GM18502 (cell line): ENCODE measurements at regions not wholly inside any gene's neighbourhood (a gene's known extent, or its start where the extent isn't known, plus 50 kb on each side); places are given as distances from the start of the nearest gene placed in this dataset.

ENCODE experiments used
- ATAC-seq: cut with Tn5 transposase; IDR thresholded peaks from one replicate; pipeline ENCODE4 v1.9.1; 2021; ENCODE audit warnings: mild to moderate bottlenecking; ENCODE audit not compliant: unreplicated experiment, poor library complexity

GRCh38 chr12:24394246-24394645 is 444.8 kb upstream of the SOX5 start:
- no peak for ATAC-seq

GRCh38 chr12:24393071-24393470 is 443.6 kb upstream of the SOX5 start:
- ATAC-seq = no peak

GRCh38 chr12:24389394-24389793 is 439.9 kb upstream of the SOX5 start:
- no peak for ATAC-seq

DNA sequence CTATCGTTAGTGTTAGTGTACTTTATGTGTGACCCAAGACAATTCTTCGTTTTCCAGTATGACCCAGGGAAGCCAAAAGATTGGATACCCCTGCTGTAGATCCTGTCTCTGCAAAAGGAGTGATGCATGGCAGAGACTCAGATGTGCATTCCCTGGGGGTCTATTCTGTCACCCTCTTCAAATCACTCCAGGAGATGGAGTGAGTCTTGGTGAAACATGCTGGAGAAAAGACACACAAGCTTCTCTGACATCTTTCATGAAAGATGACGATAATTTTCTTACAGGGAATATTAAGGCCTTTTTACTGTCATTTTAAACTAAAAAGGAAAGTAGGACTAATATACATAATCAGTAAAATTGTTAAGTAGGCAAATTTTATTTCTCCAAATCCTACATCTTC is 437.9 kb upstream of the SOX5 start:
- ATAC-seq = no peak

- ATAC-seq = no peak
Measured at GRCh38 chr12:24386836-24387235, 437.4 kb upstream of the SOX5 start.

GRCh38 chr12:24381790-24382189 is 432.3 kb upstream of the SOX5 start:
- ATAC-seq = no peak

GRCh38 chr12:24379861-24380521 is 430.5 kb upstream of the SOX5 start:
- no peak for ATAC-seq

DNA sequence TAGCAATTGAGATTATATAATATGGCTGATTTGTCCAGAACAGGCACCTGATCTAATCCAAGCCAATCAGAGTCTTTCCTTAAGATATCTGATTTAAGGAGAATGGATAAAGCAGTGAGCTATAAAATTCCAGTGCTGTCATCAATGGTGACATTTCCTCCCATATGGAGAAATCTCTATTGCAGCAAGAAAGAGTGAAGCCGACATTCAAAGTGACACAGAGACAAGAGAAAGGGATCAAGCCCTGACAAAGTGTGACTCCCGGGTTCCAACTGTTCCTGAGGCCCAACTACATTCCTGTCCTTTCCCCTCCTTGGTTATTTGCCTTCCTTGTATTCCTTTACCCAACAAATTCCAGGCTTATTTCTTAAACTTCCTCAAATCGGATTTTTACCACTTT is 430.0 kb upstream of the SOX5 start:
- ATAC-seq = no peak

GRCh38 chr12:24378548-24379407 is 429.3 kb upstream of the SOX5 start:
- ATAC-seq = peak; percentile 90

GRCh38 chr12:24374452-24374851 is 425.0 kb upstream of the SOX5 start:
- ATAC-seq = no peak

DNA sequence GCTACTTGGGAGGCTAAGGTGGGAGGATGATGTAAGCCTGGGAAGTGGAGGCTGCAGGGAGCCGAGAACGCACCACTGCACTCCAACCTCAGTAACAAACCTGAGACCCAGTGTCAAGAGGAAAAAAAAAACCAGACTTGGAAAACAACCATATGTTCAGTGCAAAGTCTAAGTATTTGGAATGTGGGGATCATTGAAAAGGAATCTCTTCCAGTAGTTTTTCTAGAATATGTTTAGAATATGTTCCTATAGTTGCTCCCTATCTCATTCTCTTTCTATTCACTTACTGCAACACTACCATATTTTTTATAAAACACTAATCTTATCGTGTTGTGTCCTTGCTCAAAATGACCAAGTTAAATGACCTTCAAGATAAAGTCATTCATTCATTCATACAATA is 423.5 kb upstream of the SOX5 start:
- no peak for ATAC-seq

DNA sequence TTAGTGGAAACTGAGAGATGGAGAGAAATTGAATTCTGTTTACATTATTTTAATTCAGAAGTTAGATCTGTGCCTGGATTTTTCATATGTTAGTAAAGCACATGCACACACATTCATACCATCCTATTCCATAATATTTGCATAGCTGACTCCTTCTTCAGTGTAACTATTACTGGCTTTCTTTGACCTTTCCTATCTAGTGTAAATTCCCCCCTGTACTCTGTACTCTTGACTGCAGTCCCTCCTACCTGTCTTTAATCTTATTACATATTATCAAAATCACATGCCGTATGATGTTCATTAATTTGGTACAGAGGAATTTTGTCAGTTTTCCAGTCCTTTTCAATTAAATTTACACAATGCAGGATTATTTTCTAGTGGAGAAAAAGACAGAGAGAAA is 417.0 kb upstream of the SOX5 start:
- ATAC-seq = no peak

DNA sequence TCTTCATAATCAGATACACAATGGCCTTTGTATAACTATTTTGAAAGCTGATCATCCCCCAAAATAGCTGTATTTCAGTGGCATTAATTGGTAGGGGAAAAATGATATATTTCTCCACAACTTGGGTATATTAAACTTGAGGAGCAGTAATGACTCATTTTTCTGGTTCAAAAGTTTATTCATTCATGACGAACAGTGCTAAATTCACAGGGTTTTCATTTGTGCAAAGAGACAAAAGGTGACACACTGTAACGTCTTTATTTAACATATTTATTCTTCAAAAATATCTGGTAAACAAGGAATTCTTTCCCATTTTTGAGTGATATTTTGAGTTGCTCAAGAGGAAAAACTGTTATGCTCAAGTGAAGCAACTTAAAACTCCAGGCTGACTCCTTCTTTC is 415.5 kb upstream of the SOX5 start:
- no peak for ATAC-seq

GRCh38 chr12:24363177-24363754 is 413.8 kb upstream of the SOX5 start:
- ATAC-seq = no peak

GRCh38 chr12:24361877-24362580 is 412.6 kb upstream of the SOX5 start:
- ATAC-seq = no peak

DNA sequence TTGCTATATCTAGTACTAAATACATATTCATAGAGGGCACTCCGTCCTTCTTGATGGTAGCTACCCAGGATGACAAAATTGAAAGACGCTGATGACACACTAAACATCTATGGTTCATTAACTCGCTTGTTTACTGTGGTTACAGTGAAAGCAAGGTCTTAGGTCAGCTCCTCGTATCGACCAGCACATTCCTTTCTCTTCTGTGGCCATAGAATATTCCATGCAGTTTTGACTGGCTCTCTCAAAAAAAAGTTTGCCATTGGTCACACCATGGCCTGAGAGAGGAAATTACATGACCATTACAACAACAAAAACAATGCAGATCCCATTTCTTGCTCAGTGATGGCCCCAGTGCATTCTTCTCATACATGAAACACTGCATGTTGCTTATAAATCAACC is 411.4 kb upstream of the SOX5 start:
- peak; percentile 71 for ATAC-seq

DNA sequence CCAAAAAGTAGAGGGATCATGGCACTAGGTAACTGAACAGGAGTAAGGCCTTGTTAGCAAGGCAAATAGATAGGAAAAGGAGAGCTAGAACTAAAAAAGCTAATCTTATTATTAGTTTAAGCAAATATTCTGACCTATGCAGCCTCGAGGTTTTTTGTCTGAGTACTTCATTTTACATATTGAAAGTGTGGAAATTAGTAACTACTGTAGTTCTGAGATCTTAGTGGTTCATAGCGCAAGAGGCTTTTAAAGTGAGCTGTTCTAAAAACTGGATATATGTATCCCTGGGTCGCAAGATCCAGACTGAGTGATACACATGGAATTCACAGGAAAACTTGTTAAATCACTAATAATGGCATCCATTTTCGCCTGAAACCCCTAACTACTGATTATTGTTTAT is 411.0 kb upstream of the SOX5 start:
- peak; percentile 51 for ATAC-seq

DNA sequence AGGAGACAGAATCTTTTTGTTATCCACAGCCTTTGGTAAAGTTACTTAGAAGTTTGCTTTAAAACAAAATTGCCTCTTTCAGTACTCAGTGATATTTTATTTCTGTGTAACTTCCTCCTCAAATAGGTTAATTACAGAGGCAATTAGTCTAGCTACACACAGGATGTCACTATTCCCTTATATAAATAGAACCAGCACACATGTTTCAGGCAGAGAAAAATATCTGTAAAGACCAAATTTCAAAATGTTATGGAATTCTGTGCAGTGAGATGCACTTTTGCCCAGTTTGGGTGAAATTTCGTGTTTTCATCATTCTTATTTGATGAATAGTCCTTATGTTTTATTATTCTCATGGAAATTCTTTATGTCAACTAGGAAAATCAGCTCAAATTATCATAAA is 410.6 kb upstream of the SOX5 start:
- ATAC-seq = no peak

DNA sequence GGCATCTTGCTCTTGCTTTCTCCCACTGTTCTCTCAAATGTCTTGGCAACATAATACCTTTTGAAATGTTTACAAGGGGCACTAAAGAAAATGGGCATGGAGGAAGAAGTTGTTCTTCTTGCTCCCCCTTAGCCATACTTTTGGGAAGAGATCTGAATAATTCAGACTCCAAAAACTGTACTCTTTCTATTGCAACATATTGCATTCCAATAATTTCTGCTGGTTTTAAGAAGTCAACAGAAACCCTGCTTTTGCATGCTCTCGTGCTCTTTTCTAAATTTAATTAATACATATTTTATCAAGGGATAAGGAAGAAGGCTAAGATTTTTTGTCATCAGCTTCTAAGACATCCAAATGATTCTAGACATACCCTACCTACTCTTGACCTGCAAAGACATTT is 409.9 kb upstream of the SOX5 start:
- ATAC-seq = no peak

- ATAC-seq = peak; percentile 78
Measured at GRCh38 chr12:24356240-24356804, 406.9 kb upstream of the SOX5 start.

DNA sequence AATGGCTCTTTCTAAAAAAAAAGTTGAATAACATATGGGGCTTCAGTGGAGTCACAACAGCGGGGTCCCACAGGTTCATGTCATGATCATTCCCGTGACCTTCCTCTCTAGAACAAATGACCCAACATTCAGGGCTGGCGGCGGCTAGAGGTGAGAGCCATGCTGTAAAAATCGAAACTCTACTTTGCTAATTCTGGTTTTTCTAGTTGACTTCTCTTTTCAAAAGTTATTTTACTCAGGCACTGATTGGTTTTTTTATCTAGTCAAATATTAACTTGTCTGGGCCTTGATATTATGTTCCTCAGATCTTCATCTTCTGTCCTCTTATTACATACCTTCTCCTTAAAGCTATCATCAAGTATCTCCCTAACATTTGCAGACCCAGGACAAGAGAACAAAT is 402.9 kb upstream of the SOX5 start:
- ATAC-seq = no peak
